ENCODE measurements at regions not wholly inside any gene's neighbourhood (a gene's known extent, or its start where the extent isn't known, plus 50 kb on each side); places are given as distances from the start of the nearest gene placed in this dataset.

DNA sequence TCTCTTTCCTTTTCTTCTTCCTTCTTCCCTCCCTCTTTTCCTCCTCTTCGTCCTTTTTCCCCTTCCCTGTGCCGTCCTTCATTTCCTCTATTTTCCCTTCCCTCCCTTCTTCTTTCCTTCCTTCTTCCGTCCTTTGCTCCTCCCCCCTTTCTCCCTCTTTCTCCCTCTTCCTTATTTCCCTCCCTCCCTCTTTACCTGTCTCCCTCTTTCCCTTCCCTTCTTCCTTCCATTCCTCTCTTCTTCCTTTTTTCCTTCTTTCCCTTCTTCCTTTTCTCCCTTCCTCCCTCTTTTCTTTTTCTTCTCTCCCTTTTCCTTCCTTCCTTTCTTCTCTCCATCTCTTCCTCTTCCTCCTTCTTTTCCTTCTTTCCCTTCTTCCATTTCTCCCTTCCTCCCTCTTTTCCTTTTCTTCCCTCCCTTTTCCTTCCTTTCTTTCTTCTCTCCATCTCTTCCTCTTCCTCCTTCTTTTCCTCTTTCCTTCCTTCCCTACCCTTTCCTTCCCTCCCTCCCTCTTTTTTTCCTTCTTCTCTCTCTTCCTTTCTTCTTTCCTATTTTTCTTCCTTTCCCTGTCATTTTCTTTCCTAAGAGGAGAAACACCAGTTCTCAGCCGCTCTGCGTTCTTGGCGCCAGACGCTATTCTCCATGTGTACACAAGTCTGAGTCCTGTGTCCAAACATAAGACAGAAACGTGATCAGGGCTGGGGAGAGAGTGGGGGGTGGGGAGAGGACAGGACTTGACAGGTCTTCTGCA is 597.1 kb downstream of the MID1IP1 start:
- Mint-ChIP-seq H3K27ac (no peak overlapping the region), H3K4me3 (ENCODE audit: low read depth) (no peak overlapping the region), H3K27me3 (no peaks in the 10 kb centered on the region), H3K9me3 (ENCODE audit: low read depth) (peaks cover 18% of the 10 kb centered on the region), H3K4me1 (ENCODE audit: low read depth) (peaks cover 10% of the 10 kb centered on the region), H3K36me3 (ENCODE audit: insufficient read depth) (no peaks in the 10 kb centered on the region)
- TF ChIP-seq, protein P1, sequence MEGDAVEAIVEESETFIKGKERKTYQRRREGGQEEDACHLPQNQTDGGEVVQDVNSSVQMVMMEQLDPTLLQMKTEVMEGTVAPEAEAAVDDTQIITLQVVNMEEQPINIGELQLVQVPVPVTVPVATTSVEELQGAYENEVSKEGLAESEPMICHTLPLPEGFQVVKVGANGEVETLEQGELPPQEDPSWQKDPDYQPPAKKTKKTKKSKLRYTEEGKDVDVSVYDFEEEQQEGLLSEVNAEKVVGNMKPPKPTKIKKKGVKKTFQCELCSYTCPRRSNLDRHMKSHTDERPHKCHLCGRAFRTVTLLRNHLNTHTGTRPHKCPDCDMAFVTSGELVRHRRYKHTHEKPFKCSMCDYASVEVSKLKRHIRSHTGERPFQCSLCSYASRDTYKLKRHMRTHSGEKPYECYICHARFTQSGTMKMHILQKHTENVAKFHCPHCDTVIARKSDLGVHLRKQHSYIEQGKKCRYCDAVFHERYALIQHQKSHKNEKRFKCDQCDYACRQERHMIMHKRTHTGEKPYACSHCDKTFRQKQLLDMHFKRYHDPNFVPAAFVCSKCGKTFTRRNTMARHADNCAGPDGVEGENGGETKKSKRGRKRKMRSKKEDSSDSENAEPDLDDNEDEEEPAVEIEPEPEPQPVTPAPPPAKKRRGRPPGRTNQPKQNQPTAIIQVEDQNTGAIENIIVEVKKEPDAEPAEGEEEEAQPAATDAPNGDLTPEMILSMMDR (IDR thresholded peaks at IDR 0.05; ENCODE audit: unreplicated experiment): no peak
- DNase-seq (ENCODE audit: low spot score, unreplicated experiment): no peak

DNA sequence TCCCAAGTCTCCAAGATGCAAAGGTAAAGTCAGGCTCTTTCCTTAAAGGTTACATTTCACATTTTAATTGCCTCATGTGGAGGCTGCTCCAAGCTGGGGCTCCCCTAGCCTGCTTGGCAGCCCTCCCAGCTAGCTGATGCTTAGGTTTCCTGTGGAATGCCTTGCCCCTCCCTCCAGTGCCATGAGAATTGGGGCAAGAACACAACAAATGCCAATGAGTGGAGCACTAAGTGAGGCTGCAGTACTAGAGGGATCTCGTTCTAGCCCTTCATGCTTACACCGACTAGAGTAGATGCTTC is 597.7 kb downstream of the MID1IP1 start:
- Mint-ChIP-seq H3K9me3 (ENCODE audit: low read depth) (peaks cover 15% of the 10 kb centered on the region), H3K27ac (no peak overlapping the region), H3K27me3 (no peaks in the 10 kb centered on the region), H3K4me3 (ENCODE audit: low read depth) (no peak overlapping the region), H3K36me3 (ENCODE audit: insufficient read depth) (no peaks in the 10 kb centered on the region), H3K4me1 (ENCODE audit: low read depth) (peaks cover 10% of the 10 kb centered on the region)
- TF ChIP-seq, protein P1 (IDR thresholded peaks at IDR 0.05; ENCODE audit: unreplicated experiment): no peak
- no peak for DNase-seq (ENCODE audit: low spot score, unreplicated experiment)

DNA sequence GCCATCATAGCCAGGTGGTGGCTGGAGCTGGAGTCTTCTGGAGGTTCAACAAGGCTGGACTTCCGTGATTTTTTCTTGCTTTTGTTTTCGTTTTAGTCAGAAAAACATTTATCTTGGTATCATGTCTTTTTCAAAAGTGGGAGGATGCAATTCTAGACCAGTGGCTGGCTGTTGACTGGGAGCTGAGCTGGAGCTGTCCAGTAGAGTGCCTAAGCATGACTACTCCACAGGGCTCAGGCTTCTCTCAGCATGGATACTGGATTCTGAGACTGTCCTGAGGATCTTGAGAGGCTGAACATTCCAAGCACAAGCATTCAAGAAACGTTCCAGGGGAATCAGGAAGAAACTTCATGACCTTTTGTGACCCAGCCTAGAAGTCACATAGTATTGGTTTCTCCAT is 598.1 kb downstream of the MID1IP1 start:
- Mint-ChIP-seq H3K4me1 (ENCODE audit: low read depth) (peaks cover 10% of the 10 kb centered on the region), H3K4me3 (ENCODE audit: low read depth) (no peak overlapping the region), H3K36me3 (ENCODE audit: insufficient read depth) (no peaks in the 10 kb centered on the region), H3K27me3 (no peaks in the 10 kb centered on the region), H3K27ac (no peak overlapping the region), H3K9me3 (ENCODE audit: low read depth) (peaks cover 15% of the 10 kb centered on the region)
- TF ChIP-seq, protein P1 (IDR thresholded peaks at IDR 0.05; ENCODE audit: unreplicated experiment): no peak
- DNase-seq (ENCODE audit: low spot score, unreplicated experiment): no peak

DNA sequence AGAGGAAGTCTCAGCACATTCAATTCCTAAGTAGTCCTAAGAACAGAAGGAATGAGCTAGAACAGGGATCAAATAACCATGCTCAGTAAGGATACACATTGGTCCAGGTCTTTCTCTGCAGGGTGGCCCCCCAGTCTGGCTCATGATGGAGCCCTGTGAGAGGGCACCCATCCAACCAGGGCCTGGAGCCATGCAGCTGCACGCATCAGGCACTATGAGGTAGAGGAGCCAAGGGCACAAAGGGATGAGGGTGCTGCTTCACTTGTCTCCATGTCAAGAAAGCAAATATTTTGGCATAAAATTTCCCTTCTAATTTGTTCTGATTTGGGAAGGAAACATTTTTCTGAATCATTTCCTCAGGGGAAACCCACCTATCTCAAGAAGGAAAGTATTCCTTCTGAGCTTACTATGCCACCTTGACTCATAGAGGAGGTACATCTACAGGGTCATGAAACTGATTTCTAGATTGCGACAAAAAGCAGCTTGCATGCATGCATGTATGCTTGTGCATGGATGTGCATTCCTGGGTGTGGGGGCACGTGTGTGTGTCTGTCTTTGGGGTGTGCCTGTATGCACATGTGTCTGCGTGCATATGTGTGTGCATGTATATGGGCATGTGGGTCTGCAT is 600.3 kb downstream of the MID1IP1 start:
- Mint-ChIP-seq H3K27me3 (peaks cover 5% of the 10 kb centered on the region), H3K9me3 (ENCODE audit: low read depth) (peaks cover 19% of the 10 kb centered on the region), H3K4me3 (ENCODE audit: low read depth) (no peak overlapping the region), H3K36me3 (ENCODE audit: insufficient read depth) (no peaks in the 10 kb centered on the region), H3K4me1 (ENCODE audit: low read depth) (peaks cover 10% of the 10 kb centered on the region), H3K27ac (no peak overlapping the region)
- TF ChIP-seq, protein P1 (IDR thresholded peaks at IDR 0.05; ENCODE audit: unreplicated experiment): no peak
- DNase-seq (ENCODE audit: low spot score, unreplicated experiment): no peak

DNA sequence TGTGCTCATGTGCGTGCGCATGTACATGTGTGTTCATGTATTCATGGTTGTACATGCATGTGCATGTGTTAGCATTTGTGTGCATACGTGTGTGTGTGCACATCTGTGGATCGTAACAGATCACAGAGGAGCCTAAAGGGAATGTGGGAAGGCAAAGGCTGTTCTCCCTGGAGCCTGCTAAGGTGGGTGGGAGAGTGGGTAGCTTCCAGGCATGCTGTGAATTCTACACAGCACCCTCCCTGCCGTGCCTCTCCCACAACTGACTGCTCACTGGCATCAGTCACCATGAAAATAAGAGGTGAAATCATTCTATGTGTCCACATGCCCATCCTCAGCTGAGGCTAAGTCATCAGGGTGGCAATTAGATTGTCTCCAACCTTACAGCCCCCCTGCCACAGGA is 600.9 kb downstream of the MID1IP1 start:
- TF ChIP-seq, protein P1 (IDR thresholded peaks at IDR 0.05; ENCODE audit: unreplicated experiment): no peak
- peaks cover 22% of the 10 kb centered on the region for H3K9me3 Mint-ChIP-seq (ENCODE audit: low read depth)

More for the DNA sequence above, 600.9 kb downstream of the MID1IP1 start:
- no peak for DNase-seq (ENCODE audit: low spot score, unreplicated experiment)
- H3K27me3 Mint-ChIP-seq: peaks cover 9% of the 10 kb centered on the region
- H3K27ac Mint-ChIP-seq: no peak overlapping the region
- peaks cover 10% of the 10 kb centered on the region for H3K4me1 Mint-ChIP-seq (ENCODE audit: low read depth)
- no peaks in the 10 kb centered on the region for H3K36me3 Mint-ChIP-seq (ENCODE audit: insufficient read depth)
- H3K4me3 Mint-ChIP-seq (ENCODE audit: low read depth): no peak overlapping the region
